A549 (cell line): ENCODE measurements at regions not wholly inside any gene's neighbourhood (a gene's known extent, or its start where the extent isn't known, plus 50 kb on each side); places are given as distances from the start of the nearest gene placed in this dataset.

Experiments used
- ATAC-seq, 2 experiments: fragments of 200-7000 bp in 1 of 2; fragments of >200 bp in 1 of 2; cut with Nextera tagmentation in 1 of 2; cut with Tn5 transposase in 1 of 2; 3 replicates each; pipeline versions ENCODE4 v1.8.0 to v1.9.1; 2018 to 2020; ENCODE audit warnings: mild to moderate bottlenecking in 1 of 2, moderate library complexity in 1 of 2
- CTCF ChIA-PET: fragments of 300-600 bp; sonication (Branson Sonifier 250); formaldehyde crosslinking; extraction: SDS; loops from one replicate; lab custom pipeline; 2021; ENCODE audit warnings: antibody characterized with exemption, inconsistent platforms; lab: Yijun Ruan, JAX
- POLR2A ChIA-PET: fragments of 350-600 bp; formaldehyde crosslinking; extraction: SDS; loops from one replicate; lab custom pipeline; 2021; ENCODE audit warnings: antibody characterized with exemption, inconsistent platforms; lab: Yijun Ruan, JAX
- DNase-seq, 2 experiments: peaks; one replicate each; pipeline versions ENCODE4 v3.0.0 to v3.0.0-alpha.2; 2011 to 2016; ENCODE audit warnings: low read depth in 1 of 2, low spot score in 1 of 2
- FAIRE-seq: peaks from 2 replicates; lab custom pipeline; 2011; peaks lifted over from hg19 to GRCh38; lab: Jason Lieb, UNC
- H3K27ac ChIP-seq, 2 experiments: fragments of >200 bp; sonication (Bioruptor Twin); formaldehyde crosslinking; 3 replicates each; pipeline ENCODE4 v1.5.1; 2016 to 2017
- H3K4me1 ChIP-seq: fragments of >200 bp; sonication (Bioruptor Twin); formaldehyde crosslinking; 3 replicates; pipeline ENCODE4 v1.6.1; 2016
- H3K4me2 ChIP-seq: fragments of >200 bp; sonication (Bioruptor Twin); formaldehyde crosslinking; 3 replicates; pipeline ENCODE4 v1.6.1; 2016
- H3K4me3 ChIP-seq: fragments of >200 bp; sonication (Bioruptor Twin); formaldehyde crosslinking; 3 replicates; pipeline ENCODE4 v1.5.1; 2016
- H3K9me3 ChIP-seq: fragments of >200 bp; sonication (Bioruptor Twin); formaldehyde crosslinking; 3 replicates; pipeline ENCODE4 v1.6.1; 2016
- BCL3 ChIP-seq: fragments of >200 bp; sonication (Bioruptor Twin); formaldehyde crosslinking; IDR thresholded peaks from 3 replicates; pipeline ENCODE4 v1.6.1; 2016
- CBX2 ChIP-seq: fragments of 200-600 bp; sonication (generic); IDR thresholded peaks from 2 replicates; pipeline ENCODE4 v1.6.1; 2016; ENCODE audit warnings: low read depth, mild to moderate bottlenecking, borderline replicate concordance
- CHD2 ChIP-seq: fragments of 150-350 bp; IDR thresholded peaks from 2 replicates; pipeline ENCODE4 v1.6.1; 2014; ENCODE audit warnings: low read length; ENCODE audit not compliant: partially characterized antibody
- CHD4 ChIP-seq: fragments of 200-600 bp; sonication (generic); IDR thresholded peaks from 2 replicates; pipeline ENCODE4 v1.6.1; 2016; ENCODE audit warnings: antibody characterized with exemption, mild to moderate bottlenecking, borderline replicate concordance
- EHF ChIP-seq: fragments of 250-450 bp; sonication (Bioruptor Pico); IDR thresholded peaks from 2 replicates; pipeline ENCODE4 v1.5.0; 2020; ENCODE audit warnings: mild to moderate bottlenecking
- EHMT2 ChIP-seq: fragments of 200-600 bp; sonication (generic); IDR thresholded peaks from 2 replicates; pipeline ENCODE4 v1.6.1; 2016; ENCODE audit warnings: antibody characterized with exemption, low read depth, mild to moderate bottlenecking, moderate library complexity
- ELK1 ChIP-seq: fragments of 150-350 bp; IDR thresholded peaks from 2 replicates; pipeline ENCODE4 v1.6.1; 2014; ENCODE audit warnings: low read depth, mild to moderate bottlenecking, low read length
- ESRRA ChIP-seq: fragments of 150-350 bp; IDR thresholded peaks from 2 replicates; pipeline ENCODE4 v1.6.1; 2014; ENCODE audit warnings: mild to moderate bottlenecking, low read length, borderline replicate concordance
- GATA3 ChIP-seq: IDR thresholded peaks from 2 replicates; pipeline ENCODE4 v1.6.1; 2012; ENCODE audit warnings: borderline replicate concordance
- HEYL ChIP-seq: fragments of 250-450 bp; sonication (Bioruptor Pico); IDR thresholded peaks from 2 replicates; pipeline ENCODE4 v1.8.0; 2021; ENCODE audit warnings: mild to moderate bottlenecking, moderate library complexity
- HMGXB4 ChIP-seq: fragments of 250-450 bp; sonication (Bioruptor Pico); IDR thresholded peaks from 2 replicates; pipeline ENCODE4 v1.5.0; 2021; ENCODE audit warnings: mild to moderate bottlenecking, moderate library complexity, borderline replicate concordance
- HOXB13 ChIP-seq: fragments of 250-450 bp; sonication (Bioruptor Pico); IDR thresholded peaks from 2 replicates; pipeline ENCODE4 v1.5.0; 2020; ENCODE audit warnings: low read depth, mild to moderate bottlenecking, moderate library complexity
- JUNB ChIP-seq: fragments of >200 bp; sonication (Bioruptor Twin); formaldehyde crosslinking; IDR thresholded peaks from 2 replicates; pipeline ENCODE4 v1.6.1; 2016
- MYC ChIP-seq: IDR thresholded peaks from 2 replicates; pipeline ENCODE4 v1.6.1; 2012; ENCODE audit warnings: mild to moderate bottlenecking, inconsistent platforms, low read length, improper control_type of control experiment, borderline replicate concordance
- NPAS2 ChIP-seq: fragments of 250-450 bp; sonication (Bioruptor Pico); IDR thresholded peaks from 2 replicates; pipeline ENCODE4 v1.8.0; 2022; ENCODE audit warnings: mild to moderate bottlenecking, moderate library complexity, borderline replicate concordance
- NR3C1 ChIP-seq: fragments of >200 bp; sonication (Bioruptor Twin); formaldehyde crosslinking; IDR thresholded peaks from 3 replicates; pipeline ENCODE4 v1.6.1; 2017
- PBX3 ChIP-seq: IDR thresholded peaks from 2 replicates; pipeline ENCODE4 v1.6.1; 2012
- POLR2A ChIP-seq: IDR thresholded peaks from 2 replicates; pipeline ENCODE4 v1.6.1; 2012; ENCODE audit warnings: mild to moderate bottlenecking, low read length
- RARB ChIP-seq: fragments of 250-450 bp; sonication (Bioruptor Pico); IDR thresholded peaks from 2 replicates; pipeline ENCODE4 v1.8.0; 2021; ENCODE audit warnings: mild to moderate bottlenecking, moderate library complexity
- REST ChIP-seq: fragments of 200-600 bp; sonication (generic); IDR thresholded peaks from 2 replicates; pipeline ENCODE4 v1.6.1; 2016; ENCODE audit warnings: antibody characterized with exemption, mild to moderate bottlenecking, moderate library complexity
- RFX5 ChIP-seq: fragments of 450-650 bp; IDR thresholded peaks from 2 replicates; pipeline ENCODE4 v1.7.1; 2014; ENCODE audit warnings: antibody characterized with exemption, mild to moderate bottlenecking, moderate library complexity
- RNF2 ChIP-seq: fragments of 200-600 bp; sonication (generic); IDR thresholded peaks from 2 replicates; pipeline ENCODE4 v1.6.1; 2016; ENCODE audit warnings: low read depth, mild to moderate bottlenecking, antibody characterized with exemption, moderate library complexity, borderline replicate concordance
- SREBF2 ChIP-seq: fragments of 450-650 bp; IDR thresholded peaks from 2 replicates; pipeline ENCODE4 v1.6.1; 2014; ENCODE audit warnings: mild to moderate bottlenecking, moderate library complexity
- ZC3H11A ChIP-seq: fragments of 450-650 bp; IDR thresholded peaks from 2 replicates; pipeline ENCODE4 v1.6.1; 2014; ENCODE audit warnings: antibody characterized with exemption, mild to moderate bottlenecking
- ZFP36 ChIP-seq: fragments of 450-650 bp; IDR thresholded peaks from 2 replicates; pipeline ENCODE4 v1.6.1; 2014; ENCODE audit warnings: borderline replicate concordance; ENCODE audit not compliant: partially characterized antibody
- ZSCAN20 ChIP-seq: fragments of 250-450 bp; sonication (Bioruptor Pico); IDR thresholded peaks from 2 replicates; pipeline ENCODE4 v1.8.0; 2022; ENCODE audit warnings: mild to moderate bottlenecking, moderate library complexity
- WGBS: methylation state at CpG from one replicate; pipeline ENCODE4 v1.1.6; 2017; ENCODE audit errors: missing lambda C conversion rate; 5-methylcytosine and 5-hydroxymethylcytosine counted together

GRCh38 chr11:122028545-122028944 is 87.5 kb downstream of the BLID start:
- FAIRE-seq: no peak
- Histone ChIP-seq H3K27ac (no peak overlapping the region), H3K4me2 (no peak overlapping the region), H3K4me1 (no peaks in the 10 kb centered on the region; the same call in 2 of the 3 replicates), H3K9me3 (no peaks in the 10 kb centered on the region), H3K4me3 (no peak overlapping the region)
- DNase-seq: no peak
- TF ChIP-seq ESRRA (no peak), JUNB (no peak), RFX5 (no peak), RNF2 (no peak), ZFP36 (no peak)
- 36% methylated on average over 4 of the region's 4 CpGs for WGBS
- ChIA-PET POLR2A (no interaction called here), CTCF (interaction anchor here (1.5 kb wide), 1 partner anchor 176 kb away, joined by 3 read pairs; no protein-coding TSS in a partner anchor)
- ATAC-seq: no peak

GRCh38 chr11:122028036-122028435 is 88.0 kb downstream of the BLID start:
- Histone ChIP-seq H3K27ac (no peak overlapping the region), H3K4me2 (no peak overlapping the region), H3K4me1 (no peaks in the 10 kb centered on the region; the same call in 2 of the 3 replicates), H3K9me3 (no peaks in the 10 kb centered on the region), H3K4me3 (no peak overlapping the region)
- ATAC-seq (no peak), DNase-seq (no peak), FAIRE-seq (no peak)
- TF ChIP-seq EHMT2 (no peak), HMGXB4 (CRISPR knock-in tag) (no peak), HOXB13 (CRISPR knock-in tag) (no peak), CBX2 (no peak), SREBF2 (no peak), NR3C1 (no peak), POLR2A (no peak), EHF (no peak), JUNB (no peak), BCL3 (no peak), RARB (CRISPR knock-in tag) (no peak)
- ChIA-PET POLR2A (no interaction called here), CTCF (no interaction called here)
- WGBS: 84% methylated on average over 2 of the region's 2 CpGs

GRCh38 chr11:122025757-122026156 is 90.3 kb downstream of the BLID start:
- H3K27ac ChIP-seq: no peak overlapping the region
- no peaks in the 10 kb centered on the region; the same call in 2 of the 3 replicates for H3K4me1 ChIP-seq
- FAIRE-seq (no peak), ATAC-seq (no peak), DNase-seq (no peak)
- 81% methylated on average over 12 of the region's 12 CpGs for WGBS
- ChIA-PET CTCF (interaction anchor here (0.9 to 1.3 kb wide), 2 partner anchors 11 to 177 kb away, joined by 3 to 4 read pairs; no protein-coding TSS in a partner anchor), POLR2A (no interaction called here)
- no peak overlapping the region for H3K4me2 ChIP-seq
- no peaks in the 10 kb centered on the region for H3K9me3 ChIP-seq
- no peak overlapping the region for H3K4me3 ChIP-seq
- TF ChIP-seq REST (no peak), ZC3H11A (no peak), ZSCAN20 (CRISPR knock-in tag) (no peak), ELK1 (no peak), CHD2 (no peak), NPAS2 (no peak), MYC (no peak), HEYL (CRISPR knock-in tag) (no peak), CHD4 (no peak), EHMT2 (no peak), JUNB (no peak), PBX3 (no peak), GATA3 (no peak)
